Hematopoietic multipotent progenitor cell treated with erythropoietin and hydrocortisone succinate and interleukin-3 and kit ligand, for 6 days (in vitro differentiated cells): ENCODE measurements at regions not wholly inside any gene's neighbourhood (a gene's known extent, or its start where the extent isn't known, plus 50 kb on each side); places are given as distances from the start of the nearest gene placed in this dataset.
A peak's percentile ranks its signal among the peaks of the same experiment; 100 is the strongest.

ENCODE experiments used
- DNase-seq: peaks from one replicate; pipeline ENCODE4 v3.0.0-alpha.2; 2015

- no peak for DNase-seq
Measured at GRCh38 chr12:58140395-58140794, 199.0 kb downstream of the ATP23 start.

GRCh38 chr12:58142991-58143390 is 201.6 kb downstream of the ATP23 start:
- DNase-seq: no peak

GRCh38 chr12:58143498-58143995 is 202.2 kb downstream of the ATP23 start:
- no peak for DNase-seq

DNA sequence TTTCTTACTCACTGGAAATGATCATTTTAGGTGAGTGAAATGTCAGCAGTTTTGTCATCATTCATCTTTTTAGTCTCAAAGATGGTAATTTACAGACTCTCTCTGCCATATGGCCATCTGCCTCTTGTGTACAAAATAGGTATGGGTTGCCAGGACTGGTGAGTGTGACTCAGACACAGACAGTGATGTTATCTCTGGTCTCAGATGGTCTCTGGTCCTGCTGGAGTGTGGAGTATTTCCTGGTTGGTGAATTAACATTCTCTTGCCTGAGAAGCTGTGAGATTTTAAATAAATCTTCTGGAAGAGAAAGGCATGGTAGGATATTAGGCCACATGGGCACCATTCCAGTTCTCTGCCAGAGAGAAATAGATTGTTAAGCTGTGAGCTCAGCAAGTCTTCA is 207.0 kb downstream of the ATP23 start:
- peak; percentile 3 for DNase-seq

DNA sequence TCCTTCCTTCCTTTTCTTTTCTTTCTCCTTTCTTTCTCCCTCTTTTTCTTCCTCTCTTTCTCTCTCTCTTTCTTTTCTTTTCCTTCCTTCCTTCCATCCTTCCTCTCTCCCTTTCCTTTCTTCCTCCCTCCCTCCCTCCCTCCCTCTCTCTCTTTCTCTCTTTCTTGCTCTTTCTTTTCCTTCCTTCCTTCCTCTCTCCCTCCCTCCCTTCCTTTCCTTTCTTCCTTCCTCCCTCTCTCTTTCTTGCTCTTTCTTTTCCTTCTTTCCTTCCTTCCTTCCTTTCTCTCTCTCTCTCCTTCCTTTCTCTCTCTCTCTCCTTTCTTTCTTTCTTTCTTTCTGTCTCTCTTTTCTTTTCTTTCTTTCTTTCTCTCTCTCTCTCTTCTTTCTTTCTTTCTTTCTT is 207.6 kb downstream of the ATP23 start:
- no peak for DNase-seq

DNA sequence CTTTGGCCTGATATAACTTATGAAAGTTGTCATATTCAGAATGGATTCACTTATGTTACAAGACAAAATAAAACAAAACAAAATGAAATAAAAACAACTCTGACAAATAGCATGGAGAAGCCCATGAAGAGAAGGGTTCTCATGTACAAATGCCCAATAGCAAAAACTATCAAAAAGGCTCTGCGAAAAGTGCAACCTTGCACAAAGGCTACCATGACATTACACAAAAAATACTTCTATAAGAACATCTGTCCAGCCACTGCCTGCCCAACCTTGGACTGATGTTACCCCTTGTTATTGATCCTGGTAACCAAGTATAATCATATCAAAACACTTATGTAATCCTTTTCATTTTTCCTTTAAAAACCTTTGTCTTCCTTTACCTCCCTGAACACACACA is 213.0 kb downstream of the ATP23 start:
- no peak for DNase-seq

DNA sequence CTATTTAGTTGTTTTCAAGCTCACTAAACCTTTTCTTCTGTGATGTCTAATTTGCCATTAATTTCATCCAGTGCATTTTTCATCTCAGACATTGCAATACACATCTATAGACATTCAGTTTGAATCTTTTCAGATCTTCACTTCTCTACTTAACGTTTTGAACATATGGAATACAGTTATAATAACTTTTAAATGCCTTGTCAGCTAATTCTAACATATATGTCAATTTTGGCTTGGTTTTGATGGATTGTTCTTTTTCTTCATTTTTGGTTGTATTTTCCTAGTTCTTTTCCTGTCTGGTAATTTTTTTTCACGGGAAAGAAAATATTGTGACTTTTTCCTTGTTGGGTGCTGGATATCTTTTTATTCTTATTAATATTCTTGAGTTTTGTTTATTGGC is 215.3 kb downstream of the ATP23 start:
- no peak for DNase-seq

- no peak for DNase-seq
Measured at GRCh38 chr12:58159941-58160340, 218.6 kb downstream of the ATP23 start.

- DNase-seq: no peak
Measured at GRCh38 chr12:58161773-58162172, 220.4 kb downstream of the ATP23 start.

DNA sequence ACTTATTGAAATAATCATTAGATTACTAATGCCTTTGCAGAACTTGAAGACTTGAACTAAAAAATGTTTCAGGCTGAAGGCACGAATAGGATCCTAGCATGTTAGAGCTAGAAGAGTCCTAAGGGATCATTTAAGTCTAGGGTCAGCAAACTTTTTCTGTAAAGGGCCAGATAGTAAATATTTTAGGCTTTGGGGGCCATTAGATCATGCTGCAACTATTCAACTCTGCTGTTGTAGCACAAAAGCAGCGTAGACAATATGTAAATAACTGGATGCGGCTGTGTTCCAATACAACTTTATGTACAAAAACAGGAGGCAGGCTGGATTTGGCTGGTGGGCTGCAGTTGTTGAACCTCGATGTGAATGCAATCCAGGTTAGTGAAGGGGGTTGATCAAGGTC is 221.7 kb downstream of the ATP23 start:
- no peak for DNase-seq

GRCh38 chr12:58166643-58167042 is 225.3 kb downstream of the ATP23 start:
- no peak for DNase-seq

GRCh38 chr12:58167622-58168021 is 226.3 kb downstream of the ATP23 start:
- no peak for DNase-seq

GRCh38 chr12:58169826-58170225 is 228.5 kb downstream of the ATP23 start:
- no peak for DNase-seq

DNA sequence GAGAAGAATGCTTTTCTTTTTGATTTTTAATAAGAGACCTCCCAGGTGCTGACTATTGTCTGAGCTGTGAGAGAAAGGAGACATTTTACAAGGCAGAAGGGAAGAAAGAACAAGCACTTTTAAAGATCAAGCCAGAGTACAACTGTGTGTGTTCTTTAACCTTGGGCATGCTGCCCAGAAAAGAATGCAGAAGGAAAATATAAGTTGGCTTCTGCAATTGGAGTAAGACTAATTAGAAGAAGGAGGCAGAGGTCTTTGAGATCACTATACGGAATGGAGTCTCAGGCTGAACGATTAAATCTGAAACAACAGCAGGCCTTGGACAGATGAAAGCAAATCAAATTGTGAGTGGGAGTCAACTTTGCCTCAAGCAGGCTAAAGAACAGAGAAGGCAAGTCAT is 230.5 kb downstream of the ATP23 start:
- no peak for DNase-seq

GRCh38 chr12:58172433-58173073 is 231.2 kb downstream of the ATP23 start:
- DNase-seq: no peak

DNA sequence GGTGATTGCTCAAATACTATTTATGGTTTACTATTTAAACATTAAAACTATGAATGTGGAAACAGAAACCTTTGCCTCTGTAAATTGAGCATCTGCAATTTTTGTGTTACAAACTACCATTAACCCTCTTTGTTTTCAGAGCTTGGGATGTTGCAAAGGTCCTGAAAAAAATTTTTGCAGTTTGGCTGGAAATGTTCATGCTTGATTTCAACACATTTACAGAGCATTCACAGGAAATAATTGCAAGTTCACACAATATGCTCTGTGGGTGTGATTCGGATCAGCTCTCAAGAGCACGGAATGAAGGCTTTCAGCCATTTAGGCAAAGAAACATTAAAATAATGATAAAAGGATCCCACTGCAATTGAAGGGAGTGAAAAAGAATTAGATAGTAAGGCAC is 232.9 kb downstream of the ATP23 start:
- no peak for DNase-seq

GRCh38 chr12:58176296-58176869 is 235.0 kb downstream of the ATP23 start:
- DNase-seq: peak; percentile 67

DNA sequence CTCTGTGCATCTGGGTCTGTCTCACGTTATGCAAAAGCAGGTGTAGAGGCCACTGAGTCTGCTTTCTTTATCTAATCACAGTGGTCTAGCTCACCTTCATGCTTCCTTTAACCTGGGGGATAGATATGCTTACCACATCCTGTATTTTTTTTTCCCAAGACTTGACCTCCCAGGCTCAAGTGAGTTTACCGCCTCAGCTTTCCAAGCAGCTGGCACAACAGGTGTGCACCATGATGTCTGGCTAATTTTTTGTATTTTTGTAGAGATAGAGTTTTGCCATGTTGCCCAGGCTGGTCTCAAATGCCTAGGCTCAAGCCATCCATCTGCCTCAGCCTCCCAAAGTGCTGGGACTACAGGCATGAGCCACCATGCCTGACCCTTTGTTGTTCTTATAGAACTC is 236.0 kb downstream of the ATP23 start:
- no peak for DNase-seq

DNA sequence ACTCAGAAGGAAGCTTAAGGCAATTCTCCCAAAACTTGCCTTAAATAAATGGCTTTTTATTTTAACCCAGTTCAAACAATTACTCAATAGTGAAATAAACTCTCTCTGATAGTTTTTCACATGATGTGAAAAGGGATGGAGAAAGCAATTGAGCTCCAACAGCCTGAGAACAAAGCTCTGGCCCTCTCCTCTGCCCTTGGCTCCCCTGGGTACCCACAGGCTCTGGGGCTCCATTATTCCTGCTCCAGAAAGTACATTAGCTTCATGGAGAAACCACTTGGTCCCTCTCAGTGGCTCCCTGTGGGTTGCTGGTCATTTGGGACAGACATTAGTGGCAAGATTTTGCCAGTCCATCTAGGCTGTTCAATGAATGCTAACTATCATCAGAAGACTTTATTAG is 242.8 kb downstream of the ATP23 start:
- no peak for DNase-seq

GRCh38 chr12:58186401-58186800 is 245.0 kb downstream of the ATP23 start:
- no peak for DNase-seq

DNA sequence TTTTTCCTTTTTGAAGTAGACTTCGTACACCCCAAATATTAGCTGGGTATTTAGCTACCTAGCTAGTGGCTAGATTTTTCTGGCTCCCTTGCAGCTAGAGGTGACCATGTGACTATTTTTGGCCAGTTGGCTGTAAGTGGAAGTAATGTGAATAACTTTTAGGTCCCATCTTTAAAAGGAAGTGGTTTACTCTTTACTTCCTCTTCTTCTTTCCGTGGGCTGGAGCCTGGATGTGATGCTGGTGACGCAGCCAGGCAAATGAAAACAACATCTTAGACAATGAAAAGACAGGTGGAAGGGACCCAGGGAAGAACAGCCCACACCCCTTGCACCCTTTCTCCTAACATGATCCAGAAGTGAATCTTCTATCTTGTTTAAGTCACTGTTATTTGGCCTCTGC is 245.5 kb downstream of the ATP23 start:
- no peak for DNase-seq

GRCh38 chr12:58189030-58189429 is 247.7 kb downstream of the ATP23 start:
- no peak for DNase-seq

GRCh38 chr12:58189893-58190292 is 248.5 kb downstream of the ATP23 start:
- no peak for DNase-seq

- no peak for DNase-seq
Measured at GRCh38 chr12:58190618-58191017, 249.3 kb downstream of the ATP23 start.

- no peak for DNase-seq
Measured at GRCh38 chr12:58196971-58197370, 255.6 kb downstream of the ATP23 start.
